ENCODE measurements at regions not wholly inside any gene's neighbourhood (a gene's known extent, or its start where the extent isn't known, plus 50 kb on each side); places are given as distances from the start of the nearest gene placed in this dataset.

GRCh38 chr5:163260961-163261360, 176.4 kb upstream of the CCNG1 start:
- Histone ChIP-seq H3K4me1 (ENCODE audit: insufficient read depth, low read length) (no peaks in the 10 kb centered on the region), H3K18ac (ENCODE audit: insufficient read length, low read depth, low read length) (no peak overlapping the region), H3K9ac (ENCODE audit: extremely low read depth, insufficient read length, low read length) (no peak overlapping the region), H3K9me3 (ENCODE audit: control insufficient read depth, low read depth, low read length) (no peaks in the 10 kb centered on the region), H3K79me2 (ENCODE audit: insufficient read depth, low read length) (no peaks in the 10 kb centered on the region), H2BK15ac (ENCODE audit: low read depth, low read length) (no peak overlapping the region), H3K23me2 (ENCODE audit: insufficient read length, low read depth, low read length, poor library complexity, severe bottlenecking) (no peaks in the 10 kb centered on the region), H3K79me1 (ENCODE audit: insufficient read depth, low read depth, low read length, poor library complexity, severe bottlenecking) (no peaks in the 10 kb centered on the region), H2BK120ac (ENCODE audit: low read depth, low read length, poor library complexity, severe bottlenecking) (no peak overlapping the region), H3K27ac (ENCODE audit: insufficient read length, low read depth, low read length) (no peak overlapping the region), H2AK5ac (ENCODE audit: insufficient read length, low read length) (no peak overlapping the region), H2BK5ac (ENCODE audit: insufficient read length, low read length) (no peak overlapping the region), H3K23ac (ENCODE audit: insufficient read length, low read depth, low read length) (no peak overlapping the region), H3K4ac (ENCODE audit: low read depth, low read length) (no peak overlapping the region), H3K27me3 (ENCODE audit: insufficient read depth, low read length) (no peaks in the 10 kb centered on the region), H4K8ac (replicated peaks; ENCODE audit: insufficient read length, low read depth, low read length) (no peak overlapping the region), H2AFZ (ENCODE audit: low read length) (no peak overlapping the region), H4K91ac (ENCODE audit: insufficient read length, low read depth, low read length) (no peak overlapping the region), H4K5ac (ENCODE audit: insufficient read length, low read depth, low read length) (no peak overlapping the region), H3K14ac (ENCODE audit: insufficient read depth, low read length) (no peak overlapping the region), H2BK12ac (ENCODE audit: insufficient read length, low read depth, low read length) (no peak overlapping the region), H3T11ph (ENCODE audit: low read length) (no peak overlapping the region), H2BK20ac (ENCODE audit: low read depth, low read length, poor library complexity, severe bottlenecking) (no peak overlapping the region), H4K20me1 (ENCODE audit: control insufficient read depth, insufficient read depth, insufficient read length) (no peaks in the 10 kb centered on the region), H3K56ac (ENCODE audit: insufficient read length, low read depth, low read length) (no peak overlapping the region), H3K4me2 (ENCODE audit: insufficient read depth, insufficient read length, low read length) (no peak overlapping the region)
- no CpG with 5 or more reads among the region's 1 CpG for WGBS (ENCODE audit: extremely low coverage, insufficient read length, low lambda C conversion rate)
- Mint-ChIP-seq H3K4me3 (no peak overlapping the region), H3K27me3 (ENCODE audit: low read depth) (no peaks in the 10 kb centered on the region), H3K9me3 (no peaks in the 10 kb centered on the region), H3K4me1 (no peaks in the 10 kb centered on the region), H3K36me3 (ENCODE audit: insufficient read depth in 1 of 3, low read depth in 3 of 3) (no peaks in the 10 kb centered on the region), H3K27ac (no peak overlapping the region)
- TF ChIP-seq CTCF (conservative IDR thresholded peaks at IDR 0.05), result no peak
- no peak for DNase-seq
